OCI-LY7 (cell line): ENCODE measurements at regions not wholly inside any gene's neighbourhood (a gene's known extent, or its start where the extent isn't known, plus 50 kb on each side); places are given as distances from the start of the nearest gene placed in this dataset.

Experiments
- EZH2phosphoT487 ChIP-seq: fragments of 200-600 bp; sonication (generic); IDR thresholded peaks from 2 replicates; pipeline ENCODE4 v1.6.1; 2018; ENCODE audit warnings: low read depth, borderline replicate concordance, mild to moderate bottlenecking, mixed run types, antibody characterized with exemption, low read length, moderate library complexity, mixed read lengths
- TF ChIP-seq, protein P1 (sequence below): fragments of 200-600 bp; sonication (generic); conservative IDR thresholded peaks from 2 replicates; pipeline ENCODE4 v1.5.1; 2014; ENCODE audit warnings: mild to moderate bottlenecking, antibody characterized with exemption, low read length, moderate library complexity, mixed read lengths

DNA sequence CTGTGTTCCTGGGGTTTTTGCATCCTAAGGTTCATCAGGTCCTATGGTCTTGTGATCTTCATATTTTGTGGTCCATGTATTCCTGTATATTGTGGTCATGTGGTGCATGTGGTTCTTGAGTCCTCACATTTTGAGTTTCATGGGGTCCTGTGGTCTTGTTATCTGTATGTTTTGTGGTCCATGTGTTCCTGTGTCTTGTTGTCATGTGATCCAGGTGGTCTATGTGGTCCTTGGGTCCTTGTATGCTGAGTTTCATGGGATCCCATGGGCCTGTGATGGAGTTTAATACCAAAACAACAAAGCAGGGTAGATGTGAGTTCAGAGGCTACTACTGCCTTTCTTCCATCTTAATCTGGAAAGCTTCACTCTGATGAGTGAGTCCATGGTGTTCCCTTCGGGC lies 166.4 kb downstream of the TMEM18 start:
- TF ChIP-seq, protein P1, sequence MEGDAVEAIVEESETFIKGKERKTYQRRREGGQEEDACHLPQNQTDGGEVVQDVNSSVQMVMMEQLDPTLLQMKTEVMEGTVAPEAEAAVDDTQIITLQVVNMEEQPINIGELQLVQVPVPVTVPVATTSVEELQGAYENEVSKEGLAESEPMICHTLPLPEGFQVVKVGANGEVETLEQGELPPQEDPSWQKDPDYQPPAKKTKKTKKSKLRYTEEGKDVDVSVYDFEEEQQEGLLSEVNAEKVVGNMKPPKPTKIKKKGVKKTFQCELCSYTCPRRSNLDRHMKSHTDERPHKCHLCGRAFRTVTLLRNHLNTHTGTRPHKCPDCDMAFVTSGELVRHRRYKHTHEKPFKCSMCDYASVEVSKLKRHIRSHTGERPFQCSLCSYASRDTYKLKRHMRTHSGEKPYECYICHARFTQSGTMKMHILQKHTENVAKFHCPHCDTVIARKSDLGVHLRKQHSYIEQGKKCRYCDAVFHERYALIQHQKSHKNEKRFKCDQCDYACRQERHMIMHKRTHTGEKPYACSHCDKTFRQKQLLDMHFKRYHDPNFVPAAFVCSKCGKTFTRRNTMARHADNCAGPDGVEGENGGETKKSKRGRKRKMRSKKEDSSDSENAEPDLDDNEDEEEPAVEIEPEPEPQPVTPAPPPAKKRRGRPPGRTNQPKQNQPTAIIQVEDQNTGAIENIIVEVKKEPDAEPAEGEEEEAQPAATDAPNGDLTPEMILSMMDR: no peak
- no peak for TF ChIP-seq EZH2phosphoT487
